Neural cell (in vitro differentiated cells): ENCODE measurements at regions not wholly inside any gene's neighbourhood (a gene's known extent, or its start where the extent isn't known, plus 50 kb on each side); places are given as distances from the start of the nearest gene placed in this dataset.

Experiments
- CTCF ChIP-seq: fragments of 450-650 bp; IDR thresholded peaks from 2 replicates; pipeline ENCODE4 v1.5.1; 2014; ENCODE audit warnings: antibody characterized with exemption, mild to moderate bottlenecking, moderate library complexity; ENCODE audit not compliant: poor library complexity, severe bottlenecking
- EP300 ChIP-seq: fragments of 450-650 bp; conservative IDR thresholded peaks from 2 replicates; pipeline ENCODE4 v1.6.1; 2014; ENCODE audit warnings: antibody characterized with exemption, mild to moderate bottlenecking, moderate library complexity; ENCODE audit not compliant: poor library complexity, severe bottlenecking
- POLR2AphosphoS5 ChIP-seq: IDR thresholded peaks from 2 replicates; pipeline ENCODE4 v1.6.1; 2012
- RAD21 ChIP-seq: fragments of 450-650 bp; conservative IDR thresholded peaks from 2 replicates; pipeline ENCODE4 v1.6.1; 2014; ENCODE audit warnings: antibody characterized with exemption, mild to moderate bottlenecking, moderate library complexity
- TAF1 ChIP-seq: IDR thresholded peaks from 2 replicates; pipeline ENCODE4 v1.6.1; 2012; ENCODE audit warnings: low read depth
- TF ChIP-seq, protein P1 (sequence below): IDR thresholded peaks from 2 replicates; pipeline ENCODE4 v1.6.1; 2012; ENCODE audit warnings: borderline replicate concordance

DNA sequence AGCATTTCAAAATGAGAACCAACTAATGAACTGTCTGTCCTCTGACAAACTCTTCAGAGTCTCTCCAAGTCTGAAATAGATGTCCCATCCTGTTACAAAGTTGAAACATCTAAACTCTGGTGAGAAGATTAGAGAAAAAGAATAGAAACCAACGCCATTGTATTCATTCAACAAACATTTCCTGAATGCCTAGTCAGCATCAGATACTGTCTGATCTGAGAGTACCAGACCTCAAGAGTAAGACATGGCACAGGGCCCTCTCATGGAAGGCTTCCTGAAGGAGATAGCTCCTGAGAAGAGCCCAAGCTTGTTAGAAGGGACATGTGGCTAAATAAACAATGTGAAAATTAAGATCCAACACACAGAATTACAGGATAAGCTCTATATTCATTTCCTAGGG, 164.1 kb upstream of the LRRN1 start:
- TF ChIP-seq CTCF (no peak), RAD21 (no peak), EP300 (no peak), POLR2AphosphoS5 (no peak), TAF1 (no peak)
- TF ChIP-seq, protein P1, sequence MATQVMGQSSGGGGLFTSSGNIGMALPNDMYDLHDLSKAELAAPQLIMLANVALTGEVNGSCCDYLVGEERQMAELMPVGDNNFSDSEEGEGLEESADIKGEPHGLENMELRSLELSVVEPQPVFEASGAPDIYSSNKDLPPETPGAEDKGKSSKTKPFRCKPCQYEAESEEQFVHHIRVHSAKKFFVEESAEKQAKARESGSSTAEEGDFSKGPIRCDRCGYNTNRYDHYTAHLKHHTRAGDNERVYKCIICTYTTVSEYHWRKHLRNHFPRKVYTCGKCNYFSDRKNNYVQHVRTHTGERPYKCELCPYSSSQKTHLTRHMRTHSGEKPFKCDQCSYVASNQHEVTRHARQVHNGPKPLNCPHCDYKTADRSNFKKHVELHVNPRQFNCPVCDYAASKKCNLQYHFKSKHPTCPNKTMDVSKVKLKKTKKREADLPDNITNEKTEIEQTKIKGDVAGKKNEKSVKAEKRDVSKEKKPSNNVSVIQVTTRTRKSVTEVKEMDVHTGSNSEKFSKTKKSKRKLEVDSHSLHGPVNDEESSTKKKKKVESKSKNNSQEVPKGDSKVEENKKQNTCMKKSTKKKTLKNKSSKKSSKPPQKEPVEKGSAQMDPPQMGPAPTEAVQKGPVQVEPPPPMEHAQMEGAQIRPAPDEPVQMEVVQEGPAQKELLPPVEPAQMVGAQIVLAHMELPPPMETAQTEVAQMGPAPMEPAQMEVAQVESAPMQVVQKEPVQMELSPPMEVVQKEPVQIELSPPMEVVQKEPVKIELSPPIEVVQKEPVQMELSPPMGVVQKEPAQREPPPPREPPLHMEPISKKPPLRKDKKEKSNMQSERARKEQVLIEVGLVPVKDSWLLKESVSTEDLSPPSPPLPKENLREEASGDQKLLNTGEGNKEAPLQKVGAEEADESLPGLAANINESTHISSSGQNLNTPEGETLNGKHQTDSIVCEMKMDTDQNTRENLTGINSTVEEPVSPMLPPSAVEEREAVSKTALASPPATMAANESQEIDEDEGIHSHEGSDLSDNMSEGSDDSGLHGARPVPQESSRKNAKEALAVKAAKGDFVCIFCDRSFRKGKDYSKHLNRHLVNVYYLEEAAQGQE: no peak
